HepG2 (cell line): ENCODE measurements at regions not wholly inside any gene's neighbourhood (a gene's known extent, or its start where the extent isn't known, plus 50 kb on each side); places are given as distances from the start of the nearest gene placed in this dataset.

ENCODE experiments used
- ATF3 ChIP-seq: sonication (generic); formaldehyde crosslinking; IDR thresholded peaks from 2 replicates; pipeline ENCODE4 v1.4.0; 2020; ENCODE audit warnings: missing genetic modification reagents
- CEBPG ChIP-seq: IDR thresholded peaks from 2 replicates; pipeline ENCODE4 v1.6.1; 2016
- EP300 ChIP-seq, 3 experiments: sonication (generic) in 1 of 3; formaldehyde crosslinking in 1 of 3; IDR thresholded peaks; 2 replicates each; pipeline versions ENCODE4 v1.5.1 to v1.6.1; 2011 to 2020; ENCODE audit warnings: low read depth in 2 of 3, low read length in 2 of 3, borderline replicate concordance in 1 of 3, improper control_type of control experiment in 1 of 3, mild to moderate bottlenecking in 1 of 3, missing genetic modification reagents in 1 of 3, moderate library complexity in 1 of 3
- FOSL1 ChIP-seq: sonication (generic); formaldehyde crosslinking; IDR thresholded peaks from 2 replicates; pipeline ENCODE4 v1.9.0; 2021; ENCODE audit warnings: missing genetic modification reagents, borderline replicate concordance
- GATAD2A ChIP-seq: IDR thresholded peaks from 2 replicates; pipeline ENCODE4 v1.6.1; 2016
- HNF1B ChIP-seq: sonication (generic); formaldehyde crosslinking; IDR thresholded peaks from 2 replicates; pipeline ENCODE4 v1.5.1; 2020; ENCODE audit warnings: mild to moderate bottlenecking, moderate library complexity, missing genetic modification reagents
- HOMEZ ChIP-seq: IDR thresholded peaks from 2 replicates; pipeline ENCODE4 v1.6.1; 2016; ENCODE audit warnings: low read depth
- KAT8 ChIP-seq: IDR thresholded peaks from 2 replicates; pipeline ENCODE4 v1.6.1; 2016; ENCODE audit warnings: missing genetic modification reagents, missing compliant biosample characterization
- KMT2B ChIP-seq: IDR thresholded peaks from 2 replicates; pipeline ENCODE4 v1.6.1; 2016; ENCODE audit warnings: missing genetic modification reagents, missing compliant biosample characterization
- MXD4 ChIP-seq: IDR thresholded peaks from 2 replicates; pipeline ENCODE4 v1.6.1; 2016; ENCODE audit warnings: mild to moderate bottlenecking, missing biosample characterization, missing genetic modification reagents
- NKX3-1 ChIP-seq: sonication (generic); formaldehyde crosslinking; IDR thresholded peaks from 2 replicates; pipeline ENCODE4 v1.5.0; 2020; ENCODE audit warnings: missing genetic modification reagents
- NR2F6 ChIP-seq, 2 experiments: IDR thresholded peaks; 2 replicates each; pipeline ENCODE4 v1.6.1; 2016; ENCODE audit warnings: antibody characterized with exemption in 1 of 2, mild to moderate bottlenecking in 1 of 2
- SAP130 ChIP-seq: IDR thresholded peaks from 2 replicates; pipeline ENCODE4 v1.6.1; 2016; ENCODE audit warnings: low read depth
- SP5 ChIP-seq: IDR thresholded peaks from 2 replicates; pipeline ENCODE4 v1.6.1; 2016; ENCODE audit warnings: low read depth, borderline replicate concordance
- TCF12 ChIP-seq, 2 experiments: fragments of 450-650 bp in 1 of 2; sonication (generic) in 1 of 2; formaldehyde crosslinking in 1 of 2; IDR thresholded peaks; 2 replicates each; pipeline versions ENCODE4 v1.6.1 to v1.8.0; 2017 to 2022; ENCODE audit warnings: antibody characterized with exemption in 1 of 2, mild to moderate bottlenecking in 1 of 2, missing genetic modification reagents in 1 of 2, moderate library complexity in 1 of 2
- TEAD3 ChIP-seq: optimal IDR thresholded peaks from 2 replicates; pipeline ENCODE3; 2016; ENCODE audit warnings: borderline replicate concordance
- ZNF441 ChIP-seq: sonication (generic); formaldehyde crosslinking; IDR thresholded peaks from 2 replicates; pipeline ENCODE4 v1.7.0; 2021; ENCODE audit warnings: missing genetic modification reagents, borderline replicate concordance
- ZNF563 ChIP-seq: sonication (generic); formaldehyde crosslinking; IDR thresholded peaks from 2 replicates; pipeline ENCODE4 v1.8.0; 2022; ENCODE audit warnings: mild to moderate bottlenecking, moderate library complexity, missing genetic modification reagents
- ZNF777 ChIP-seq: sonication (generic); formaldehyde crosslinking; IDR thresholded peaks from 2 replicates; pipeline ENCODE4 v1.4.0; 2020; ENCODE audit warnings: missing genetic modification reagents
- TF ChIP-seq, protein P1 (sequence below): conservative IDR thresholded peaks from 2 replicates; pipeline ENCODE4 v1.6.1; 2018; ENCODE audit warnings: missing genetic modification reagents

GRCh38 chr14:49972823-49973222, 79.9 kb downstream of the ARF6 start (continued):
- TF ChIP-seq NR2F6 (IDR thresholded peaks at IDR 0.05) (no peak), NR2F6 (CRISPR knock-in tag; IDR thresholded peaks at IDR 0.05) (peak; percentile 15; the same call in 1 of the 2 replicates), HNF1B (0 out of 2 replicates have a peak, but pooled peaks have one; percentile 30), ZNF777 (CRISPR knock-in tag) (no peak), FOSL1 (CRISPR knock-in tag) (peak; percentile 51; the same call in 1 of the 2 replicates), ZNF563 (no peak), MXD4 (CRISPR knock-in tag) (0 out of 2 replicates have a peak, but pooled peaks have one; percentile 33), KAT8 (0 out of 2 replicates have a peak, but pooled peaks have one; percentile 27), GATAD2A (peak; percentile 30; the same call in 1 of the 2 replicates), TCF12 (IDR thresholded peaks at IDR 0.05) (no peak), TCF12 (CRISPR knock-in tag; IDR thresholded peaks at IDR 0.05) (no peak), SAP130 (peak; percentile 47), NKX3-1 (no peak), CEBPG (CRISPR knock-in tag) (no peak), TEAD3 (peak; percentile 23), SP5 (CRISPR knock-in tag) (peak; percentile 43; the same call in 1 of the 2 replicates), ATF3 (CRISPR knock-in tag) (peak; percentile 16; the same call in 1 of the 2 replicates), HOMEZ (peak; percentile 55; the same call in 1 of the 2 replicates), ZNF441 (CRISPR knock-in tag) (0 out of 2 replicates have a peak, but pooled peaks have one; percentile 52), EP300 (IDR thresholded peaks at IDR 0.05; ENCODE audit: low read depth in 2 of 2, low read length in 2 of 2) (peak in 1 of 2 experiments; percentile 28; a peak in 1 of 4 replicates), EP300 (CRISPR knock-in tag; IDR thresholded peaks at IDR 0.05; ENCODE audit: borderline replicate concordance) (no peak), KMT2B (CRISPR knock-in tag) (peak; percentile 48; the same call in 1 of the 2 replicates)
- TF ChIP-seq, protein P1, sequence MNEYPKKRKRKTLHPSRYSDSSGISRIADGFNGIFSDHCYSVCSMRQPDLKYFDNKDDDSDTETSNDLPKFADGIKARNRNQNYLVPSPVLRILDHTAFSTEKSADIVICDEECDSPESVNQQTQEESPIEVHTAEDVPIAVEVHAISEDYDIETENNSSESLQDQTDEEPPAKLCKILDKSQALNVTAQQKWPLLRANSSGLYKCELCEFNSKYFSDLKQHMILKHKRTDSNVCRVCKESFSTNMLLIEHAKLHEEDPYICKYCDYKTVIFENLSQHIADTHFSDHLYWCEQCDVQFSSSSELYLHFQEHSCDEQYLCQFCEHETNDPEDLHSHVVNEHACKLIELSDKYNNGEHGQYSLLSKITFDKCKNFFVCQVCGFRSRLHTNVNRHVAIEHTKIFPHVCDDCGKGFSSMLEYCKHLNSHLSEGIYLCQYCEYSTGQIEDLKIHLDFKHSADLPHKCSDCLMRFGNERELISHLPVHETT (CRISPR knock-in tag), result no peak
